Hepatocyte (in vitro differentiated cells): ENCODE measurements at regions not wholly inside any gene's neighbourhood (a gene's known extent, or its start where the extent isn't known, plus 50 kb on each side); places are given as distances from the start of the nearest gene placed in this dataset.

ENCODE experiments used
- DNase-seq: peaks from one replicate; pipeline ENCODE4 v3.0.0-alpha.2; 2016; ENCODE audit warnings: low spot score
- H2AFZ ChIP-seq: fragments of 200-600 bp; sonication (generic); 2 replicates; pipeline ENCODE4 v1.6.0; 2016; ENCODE audit warnings: antibody characterized with exemption, mild to moderate bottlenecking
- H3K27ac ChIP-seq: fragments of 200-600 bp; sonication (generic); 2 replicates; pipeline ENCODE4 v1.5.1; 2016; ENCODE audit warnings: mild to moderate bottlenecking
- H3K27me3 ChIP-seq: fragments of 200-600 bp; sonication (generic); 2 replicates; pipeline ENCODE4 v1.6.1; 2016
- H3K36me3 ChIP-seq: fragments of 200-600 bp; sonication (generic); replicated peaks from 2 replicates; pipeline ENCODE4 v1.5.1; 2016; ENCODE audit warnings: low read depth; ENCODE audit not compliant: insufficient read depth
- H3K4me1 ChIP-seq: fragments of 200-600 bp; sonication (generic); 2 replicates; pipeline ENCODE4 v1.5.1; 2016; ENCODE audit warnings: mild to moderate bottlenecking, moderate library complexity; ENCODE audit not compliant: insufficient read depth
- H3K4me2 ChIP-seq: fragments of 200-600 bp; sonication (generic); 2 replicates; pipeline ENCODE4 v1.6.0; 2016
- H3K4me3 ChIP-seq: fragments of 200-600 bp; sonication (generic); 2 replicates; pipeline ENCODE4 v1.5.1; 2016; ENCODE audit warnings: mild to moderate bottlenecking
- H3K79me2 ChIP-seq: fragments of 200-600 bp; sonication (generic); 2 replicates; pipeline ENCODE4 v1.6.0; 2017; ENCODE audit warnings: mild to moderate bottlenecking
- H3K9me2 ChIP-seq: fragments of 200-600 bp; sonication (generic); replicated peaks from 2 replicates; pipeline ENCODE4 v1.6.0; 2017; ENCODE audit warnings: mild to moderate bottlenecking; ENCODE audit not compliant: insufficient read depth
- H3K9me3 ChIP-seq: fragments of 200-600 bp; sonication (generic); 2 replicates; pipeline ENCODE4 v1.5.1; 2016; ENCODE audit warnings: low read depth, mild to moderate bottlenecking
- H4K20me1 ChIP-seq: fragments of 200-600 bp; sonication (generic); 2 replicates; pipeline ENCODE4 v1.6.0; 2016; ENCODE audit warnings: mild to moderate bottlenecking; ENCODE audit not compliant: insufficient read depth, poor library complexity, severe bottlenecking
- EZH2 ChIP-seq: fragments of 200-600 bp; sonication (generic); IDR thresholded peaks from 2 replicates; pipeline ENCODE4 v1.6.1; 2016; ENCODE audit warnings: antibody characterized with exemption, mild to moderate bottlenecking, borderline replicate concordance
- EZH2phosphoT487 ChIP-seq: fragments of 200-600 bp; sonication (generic); IDR thresholded peaks from one replicate; pipeline ENCODE4 v1.6.1; 2018; ENCODE audit warnings: antibody characterized with exemption, mild to moderate bottlenecking, low read depth, moderate library complexity; ENCODE audit not compliant: unreplicated experiment, severe bottlenecking
- WGBS: methylation state at CpG from one replicate; pipeline ENCODE4 v1.1.6; 2016; ENCODE audit warnings: low lambda C conversion rate; ENCODE audit errors: missing lambda C conversion rate; 5-methylcytosine and 5-hydroxymethylcytosine counted together
- TF ChIP-seq, protein P1 (sequence below): fragments of 200-600 bp; sonication (generic); IDR thresholded peaks from 2 replicates; pipeline ENCODE4 v1.5.1; 2016; ENCODE audit warnings: antibody characterized with exemption, mild to moderate bottlenecking; ENCODE audit not compliant: poor library complexity

DNA sequence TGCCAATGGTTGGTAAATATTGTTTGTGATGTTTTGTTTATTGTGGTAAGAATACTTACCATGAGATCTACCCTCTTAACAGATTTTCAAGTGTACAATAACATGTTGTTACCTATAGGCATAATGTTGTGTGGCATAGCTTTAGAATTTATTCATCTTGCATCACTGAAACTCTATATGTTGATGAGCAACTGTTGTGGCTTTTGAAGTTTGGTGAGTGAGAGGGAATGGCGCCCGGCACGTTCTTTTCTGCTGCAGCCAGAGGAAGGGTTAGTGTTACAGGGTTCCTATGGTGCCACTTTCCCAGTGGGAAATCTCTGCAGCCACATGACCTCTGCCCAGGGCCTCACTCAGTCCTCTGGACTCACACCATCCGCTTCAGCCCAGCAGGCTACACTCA, 342.5 kb upstream of the ADGRL2 start:
- Histone ChIP-seq H3K79me2 (no peaks in the 10 kb centered on the region), H2AFZ (no peak overlapping the region), H3K27ac (no peak overlapping the region), H3K9me2 (no peaks in the 10 kb centered on the region), H3K4me1 (no peaks in the 10 kb centered on the region), H3K36me3 (no peaks in the 10 kb centered on the region), H4K20me1 (no peaks in the 10 kb centered on the region), H3K27me3 (no peaks in the 10 kb centered on the region), H3K9me3 (no peaks in the 10 kb centered on the region), H3K4me3 (no peak overlapping the region), H3K4me2 (no peak overlapping the region)
- TF ChIP-seq, protein P1, sequence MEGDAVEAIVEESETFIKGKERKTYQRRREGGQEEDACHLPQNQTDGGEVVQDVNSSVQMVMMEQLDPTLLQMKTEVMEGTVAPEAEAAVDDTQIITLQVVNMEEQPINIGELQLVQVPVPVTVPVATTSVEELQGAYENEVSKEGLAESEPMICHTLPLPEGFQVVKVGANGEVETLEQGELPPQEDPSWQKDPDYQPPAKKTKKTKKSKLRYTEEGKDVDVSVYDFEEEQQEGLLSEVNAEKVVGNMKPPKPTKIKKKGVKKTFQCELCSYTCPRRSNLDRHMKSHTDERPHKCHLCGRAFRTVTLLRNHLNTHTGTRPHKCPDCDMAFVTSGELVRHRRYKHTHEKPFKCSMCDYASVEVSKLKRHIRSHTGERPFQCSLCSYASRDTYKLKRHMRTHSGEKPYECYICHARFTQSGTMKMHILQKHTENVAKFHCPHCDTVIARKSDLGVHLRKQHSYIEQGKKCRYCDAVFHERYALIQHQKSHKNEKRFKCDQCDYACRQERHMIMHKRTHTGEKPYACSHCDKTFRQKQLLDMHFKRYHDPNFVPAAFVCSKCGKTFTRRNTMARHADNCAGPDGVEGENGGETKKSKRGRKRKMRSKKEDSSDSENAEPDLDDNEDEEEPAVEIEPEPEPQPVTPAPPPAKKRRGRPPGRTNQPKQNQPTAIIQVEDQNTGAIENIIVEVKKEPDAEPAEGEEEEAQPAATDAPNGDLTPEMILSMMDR, result no peak
- TF ChIP-seq EZH2, result no peak
- TF ChIP-seq EZH2phosphoT487, result no peak
- DNase-seq, result no peak
- WGBS, result 72% methylated on average over 4 of the region's 4 CpGs

DNA sequence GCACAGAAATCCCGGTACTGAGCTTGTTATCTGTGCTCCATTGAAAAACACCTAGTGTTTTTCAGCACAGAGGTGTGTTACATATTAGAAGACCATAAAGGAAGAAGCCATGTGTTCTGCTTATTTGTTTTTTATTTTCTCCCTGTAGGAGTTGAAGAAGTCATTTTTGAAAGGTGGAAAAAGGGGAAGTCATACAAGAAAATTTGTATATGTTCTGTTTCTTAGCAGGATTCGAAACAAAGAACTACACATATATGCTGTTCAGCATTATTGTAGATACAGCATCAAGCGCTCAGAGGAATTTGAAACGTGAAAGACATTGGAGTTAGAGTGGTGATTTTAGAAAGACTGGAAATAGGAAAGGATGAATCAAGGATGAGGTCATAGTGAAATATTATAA, 345.3 kb upstream of the ADGRL2 start:
- Histone ChIP-seq H3K9me3 (no peaks in the 10 kb centered on the region), H3K4me3 (no peak overlapping the region)

DNA sequence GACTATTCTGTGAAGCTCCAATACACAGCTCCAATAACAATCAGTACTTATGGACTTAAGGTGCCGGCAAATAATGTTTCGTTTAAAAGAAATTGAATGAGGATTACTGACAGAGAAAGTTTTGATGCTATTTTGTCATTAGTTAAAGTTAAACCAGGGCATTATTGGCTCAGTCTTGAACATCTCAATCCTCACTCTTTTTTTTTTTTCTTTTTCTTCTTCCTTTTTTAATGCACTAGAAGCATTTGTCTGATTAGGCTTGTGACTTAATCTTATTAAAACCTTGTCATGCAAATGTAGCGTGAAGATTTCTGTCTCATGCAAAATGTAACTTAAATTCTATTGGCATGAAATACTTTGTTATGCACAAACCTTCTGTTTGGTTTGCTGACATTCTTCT, 346.8 kb upstream of the ADGRL2 start:
- Histone ChIP-seq H3K27ac (peak overlapping the region; percentile 17), H3K4me3 (no peak overlapping the region), H4K20me1 (no peaks in the 10 kb centered on the region), H2AFZ (no peak overlapping the region), H3K9me3 (no peaks in the 10 kb centered on the region), H3K79me2 (no peaks in the 10 kb centered on the region), H3K36me3 (no peaks in the 10 kb centered on the region), H3K4me1 (peaks cover 4% of the 10 kb centered on the region), H3K4me2 (peak overlapping the region; percentile 61), H3K27me3 (no peaks in the 10 kb centered on the region), H3K9me2 (no peaks in the 10 kb centered on the region)
- DNase-seq, result no peak
- WGBS, result 62% methylated on average over 3 of the region's 3 CpGs
- no peak for TF ChIP-seq EZH2
- no peak for TF ChIP-seq EZH2phosphoT487

More for the DNA sequence above, 345.3 kb upstream of the ADGRL2 start:
- Histone ChIP-seq H3K27ac (no peak overlapping the region), H2AFZ (no peak overlapping the region), H3K4me2 (no peak overlapping the region), H3K9me2 (no peaks in the 10 kb centered on the region), H3K36me3 (no peaks in the 10 kb centered on the region), H4K20me1 (no peaks in the 10 kb centered on the region), H3K79me2 (no peaks in the 10 kb centered on the region), H3K27me3 (no peaks in the 10 kb centered on the region), H3K4me1 (peaks cover 4% of the 10 kb centered on the region)
- WGBS, result 96% methylated on average over 4 of the region's 4 CpGs
- no peak for DNase-seq
- no peak for TF ChIP-seq EZH2
- TF ChIP-seq, protein P1, result no peak
- no peak for TF ChIP-seq EZH2phosphoT487

DNA sequence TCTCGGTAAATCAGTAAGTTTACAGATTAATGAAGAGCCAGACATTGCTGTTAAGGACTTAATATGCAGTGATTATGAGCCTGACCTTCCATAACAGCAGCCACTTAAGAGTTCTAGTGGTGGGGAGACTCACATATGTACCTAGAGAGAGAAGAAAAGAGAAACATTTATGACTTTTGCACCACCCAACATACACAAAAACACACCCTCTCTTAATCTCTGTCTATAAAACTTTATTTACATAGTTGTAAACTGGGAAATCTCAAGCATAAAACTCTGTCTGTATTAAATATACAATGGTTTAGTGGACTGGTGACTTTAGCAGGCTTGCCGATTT, 347.4 kb upstream of the ADGRL2 start:
- WGBS, result 31% methylated on average over 2 of the region's 2 CpGs
- no peak overlapping the region for H2AFZ ChIP-seq
- peak overlapping the region; percentile 61 for H3K4me2 ChIP-seq

More for the DNA sequence above, 347.4 kb upstream of the ADGRL2 start:
- peak; percentile 34 for DNase-seq
- no peaks in the 10 kb centered on the region for H3K9me2 ChIP-seq
- no peaks in the 10 kb centered on the region for H4K20me1 ChIP-seq
- H3K27me3 ChIP-seq, result no peaks in the 10 kb centered on the region
- H3K79me2 ChIP-seq, result no peaks in the 10 kb centered on the region
- H3K4me3 ChIP-seq, result no peak overlapping the region
- TF ChIP-seq EZH2 (no peak), EZH2phosphoT487 (peak; percentile 83)
- H3K36me3 ChIP-seq, result no peaks in the 10 kb centered on the region
- H3K27ac ChIP-seq, result peak overlapping the region; percentile 26
- H3K4me1 ChIP-seq, result peaks cover 4% of the 10 kb centered on the region
- H3K9me3 ChIP-seq, result no peaks in the 10 kb centered on the region
